ENCODE measurements at regions not wholly inside any gene's neighbourhood (a gene's known extent, or its start where the extent isn't known, plus 50 kb on each side); places are given as distances from the start of the nearest gene placed in this dataset.
A peak's percentile ranks its signal among the peaks of the same experiment; 100 is the strongest.

DNA sequence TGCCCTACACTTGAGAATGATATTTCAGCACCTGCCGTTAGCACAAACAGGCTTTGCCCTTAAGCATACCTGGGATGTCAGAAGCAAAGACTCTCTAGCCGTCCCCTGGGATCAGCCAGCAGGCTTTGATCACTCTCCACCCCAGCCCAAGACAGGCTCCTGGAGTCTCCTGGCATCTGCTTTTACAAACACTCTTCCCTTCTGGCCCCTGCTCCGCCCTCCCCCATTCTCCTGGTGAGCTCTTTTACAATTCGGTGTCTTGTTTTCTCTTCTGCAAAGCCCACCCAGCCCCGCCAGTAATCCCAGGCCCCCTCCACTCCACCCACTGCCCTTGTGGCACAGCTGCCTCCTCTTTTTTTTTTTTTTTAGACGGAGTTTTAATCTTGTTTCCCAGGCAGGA lies 50.4 kb downstream of the KATNIP start:
- Histone ChIP-seq H4K5ac (ENCODE audit: insufficient read length, low read depth, low read length) (no peak overlapping the region), H2AK5ac (ENCODE audit: insufficient read length, low read length) (no peak overlapping the region), H3T11ph (ENCODE audit: low read length) (no peak overlapping the region), H3K18ac (ENCODE audit: insufficient read length, low read depth, low read length) (no peak overlapping the region), H3K9ac (ENCODE audit: extremely low read depth, insufficient read length, low read length) (no peak overlapping the region), H3K4me2 (ENCODE audit: insufficient read depth, insufficient read length, low read length) (no peak overlapping the region), H4K20me1 (ENCODE audit: control insufficient read depth, insufficient read depth, insufficient read length) (no peaks in the 10 kb centered on the region), H2BK5ac (ENCODE audit: insufficient read length, low read length) (no peak overlapping the region), H3K4me1 (ENCODE audit: insufficient read depth, low read length) (no peaks in the 10 kb centered on the region; the same call in 1 of the 2 replicates), H3K27ac (ENCODE audit: insufficient read length, low read depth, low read length) (no peak overlapping the region), H2AFZ (ENCODE audit: low read length) (no peak overlapping the region), H3K27me3 (ENCODE audit: insufficient read depth, low read length) (no peaks in the 10 kb centered on the region), H3K9me3 (ENCODE audit: control insufficient read depth, low read depth, low read length) (no peaks in the 10 kb centered on the region), H3K56ac (ENCODE audit: insufficient read length, low read depth, low read length) (no peak overlapping the region), H3K14ac (ENCODE audit: insufficient read depth, low read length) (no peak overlapping the region), H2BK120ac (ENCODE audit: low read depth, low read length, poor library complexity, severe bottlenecking) (no peak overlapping the region), H3K23me2 (ENCODE audit: insufficient read length, low read depth, low read length, poor library complexity, severe bottlenecking) (no peaks in the 10 kb centered on the region), H2BK12ac (ENCODE audit: insufficient read length, low read depth, low read length) (no peak overlapping the region), H2BK15ac (ENCODE audit: low read depth, low read length) (no peak overlapping the region), H4K8ac (replicated peaks; ENCODE audit: insufficient read length, low read depth, low read length) (no peak overlapping the region), H3K79me1 (ENCODE audit: insufficient read depth, low read depth, low read length, poor library complexity, severe bottlenecking) (no peaks in the 10 kb centered on the region), H3K79me2 (ENCODE audit: insufficient read depth, low read length) (no peaks in the 10 kb centered on the region), H4K91ac (ENCODE audit: insufficient read length, low read depth, low read length) (no peak overlapping the region), H2BK20ac (ENCODE audit: low read depth, low read length, poor library complexity, severe bottlenecking) (no peak overlapping the region), H3K23ac (ENCODE audit: insufficient read length, low read depth, low read length) (no peak overlapping the region), H3K4ac (ENCODE audit: low read depth, low read length) (no peak overlapping the region)
- Mint-ChIP-seq H3K4me3 (peak overlapping the region in 1 of 2 experiments; percentile 33; a peak in 1 of 5 replicates), H3K36me3 (ENCODE audit: insufficient read depth in 1 of 3, low read depth in 3 of 3) (no peaks in the 10 kb centered on the region), H3K4me1 (peaks cover 22 to 47% of the 10 kb centered on the region in 2 experiments), H3K9me3 (no peaks in the 10 kb centered on the region), H3K27ac (peak overlapping the region; percentile 71 to 84 (median 79); a peak in 4 of 7 replicates), H3K27me3 (ENCODE audit: low read depth) (no peaks in the 10 kb centered on the region; the same call in 1 of the 2 replicates)
- TF ChIP-seq, protein P1, sequence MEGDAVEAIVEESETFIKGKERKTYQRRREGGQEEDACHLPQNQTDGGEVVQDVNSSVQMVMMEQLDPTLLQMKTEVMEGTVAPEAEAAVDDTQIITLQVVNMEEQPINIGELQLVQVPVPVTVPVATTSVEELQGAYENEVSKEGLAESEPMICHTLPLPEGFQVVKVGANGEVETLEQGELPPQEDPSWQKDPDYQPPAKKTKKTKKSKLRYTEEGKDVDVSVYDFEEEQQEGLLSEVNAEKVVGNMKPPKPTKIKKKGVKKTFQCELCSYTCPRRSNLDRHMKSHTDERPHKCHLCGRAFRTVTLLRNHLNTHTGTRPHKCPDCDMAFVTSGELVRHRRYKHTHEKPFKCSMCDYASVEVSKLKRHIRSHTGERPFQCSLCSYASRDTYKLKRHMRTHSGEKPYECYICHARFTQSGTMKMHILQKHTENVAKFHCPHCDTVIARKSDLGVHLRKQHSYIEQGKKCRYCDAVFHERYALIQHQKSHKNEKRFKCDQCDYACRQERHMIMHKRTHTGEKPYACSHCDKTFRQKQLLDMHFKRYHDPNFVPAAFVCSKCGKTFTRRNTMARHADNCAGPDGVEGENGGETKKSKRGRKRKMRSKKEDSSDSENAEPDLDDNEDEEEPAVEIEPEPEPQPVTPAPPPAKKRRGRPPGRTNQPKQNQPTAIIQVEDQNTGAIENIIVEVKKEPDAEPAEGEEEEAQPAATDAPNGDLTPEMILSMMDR (conservative IDR thresholded peaks at IDR 0.05) = no peak
- peak; percentile 64 for DNase-seq
- no CpG with 5 or more reads among the region's 6 CpGs for WGBS (ENCODE audit: extremely low coverage, insufficient read length, low lambda C conversion rate)
